SK-N-SH (cell line): ENCODE measurements at regions not wholly inside any gene's neighbourhood (a gene's known extent, or its start where the extent isn't known, plus 50 kb on each side); places are given as distances from the start of the nearest gene placed in this dataset.

Experiments used
- CTCF ChIA-PET: fragments of 300-600, 350-600 bp; formaldehyde crosslinking; extraction: SDS; loops from one replicate; lab custom pipeline; 2021; lab: Yijun Ruan, JAX
- POLR2A ChIA-PET: fragments of 350-600 bp; sonication (Branson Sonifier 250); formaldehyde crosslinking; extraction: SDS; loops from one replicate; lab custom pipeline; 2020; ENCODE audit warnings: antibody characterized with exemption, inconsistent platforms; lab: Yijun Ruan, JAX
- DNase-seq: peaks from one replicate; pipeline ENCODE4 v3.0.0; 2012
- H2AFZ ChIP-seq: fragments of 200-600 bp; sonication (generic); 2 replicates; pipeline ENCODE4 v1.8.1; 2016; ENCODE audit warnings: antibody characterized with exemption, mild to moderate bottlenecking, low read depth
- H3F3A ChIP-seq: fragments of 200-600 bp; sonication (generic); replicated peaks from 2 replicates; pipeline ENCODE3; 2016; ENCODE audit warnings: antibody characterized with exemption, mild to moderate bottlenecking; ENCODE audit not compliant: insufficient read depth
- H3K27ac ChIP-seq, 2 experiments: fragments of 200-500 bp in 1 of 2; fragments of 200-600 bp in 1 of 2; sonication (Bioruptor generic) in 1 of 2; sonication (generic), shearing (Covaris generic) in 1 of 2; 2 replicates each; pipeline versions ENCODE4 v1.5.1 to v1.6.1; 2014 to 2016; ENCODE audit warnings: low read depth in 2 of 2, inconsistent platforms in 1 of 2, low read length in 1 of 2, mild to moderate bottlenecking in 1 of 2, mixed read lengths in 1 of 2
- H3K27me3 ChIP-seq: fragments of 200-600 bp; sonication (generic), shearing (Covaris generic); 2 replicates; pipeline ENCODE4 v1.6.1; 2016; ENCODE audit warnings: mixed run types; ENCODE audit not compliant: insufficient read depth
- H3K36me3 ChIP-seq, 2 experiments: fragments of 200-500 bp in 1 of 2; fragments of 200-600 bp in 1 of 2; sonication (Bioruptor generic) in 1 of 2; sonication (generic) in 1 of 2; replicated peaks in 1 of 2; 2 replicates each; pipeline versions ENCODE3 to v1.5.1; 2014 to 2016; ENCODE audit warnings: low read length in 1 of 2, mild to moderate bottlenecking in 1 of 2; ENCODE audit not compliant: insufficient read depth in 2 of 2, control insufficient read depth in 1 of 2
- H3K4me1 ChIP-seq, 2 experiments: fragments of 200-500 bp in 1 of 2; fragments of 200-600 bp in 1 of 2; sonication (Bioruptor generic) in 1 of 2; sonication (generic), shearing (Covaris generic) in 1 of 2; 2 replicates each; pipeline versions ENCODE4 v1.5.1 to v1.6.1; 2014 to 2016; ENCODE audit warnings: low read depth in 1 of 2, low read length in 1 of 2, mixed run types in 1 of 2; ENCODE audit not compliant: insufficient read depth in 2 of 2, control insufficient read depth in 1 of 2
- H3K4me2 ChIP-seq: fragments of 200-600 bp; sonication (generic), shearing (Covaris generic); 2 replicates; pipeline ENCODE4 v1.6.1; 2017; ENCODE audit warnings: mixed run types
- H3K4me3 ChIP-seq, 2 experiments: fragments of 200-500 bp in 1 of 2; fragments of 200-600 bp in 1 of 2; sonication (Bioruptor generic) in 1 of 2; sonication (generic), shearing (Covaris generic) in 1 of 2; 2 replicates each; pipeline versions ENCODE4 v1.5.1 to v1.8.1; 2014 to 2016; ENCODE audit warnings: low read depth in 2 of 2, inconsistent platforms in 1 of 2, low read length in 1 of 2, mild to moderate bottlenecking in 1 of 2, mixed read lengths in 1 of 2, moderate library complexity in 1 of 2
- H3K79me2 ChIP-seq: fragments of 200-600 bp; sonication (generic); 2 replicates; pipeline ENCODE4 v1.8.1; 2017; ENCODE audit warnings: mild to moderate bottlenecking; ENCODE audit not compliant: insufficient read depth
- H3K9ac ChIP-seq: fragments of 200-600 bp; sonication (generic); 2 replicates; pipeline ENCODE4 v1.6.1; 2017; ENCODE audit warnings: mixed run types
- H3K9me2 ChIP-seq: fragments of 200-600 bp; sonication (generic); 2 replicates; pipeline ENCODE4 v1.6.1; 2017; ENCODE audit warnings: mixed run types
- H3K9me3 ChIP-seq: fragments of 200-600 bp; sonication (generic); 2 replicates; pipeline ENCODE4 v1.6.1; 2017; ENCODE audit warnings: mixed run types, mild to moderate bottlenecking, moderate library complexity
- H4K20me1 ChIP-seq: fragments of 200-600 bp; sonication (generic); 2 replicates; pipeline ENCODE4 v1.6.1; 2017; ENCODE audit warnings: mild to moderate bottlenecking, mixed run types; ENCODE audit not compliant: insufficient read depth
- ELF1 ChIP-seq: IDR thresholded peaks from 2 replicates; pipeline ENCODE4 v1.4.0; 2012
- EZH2phosphoT487 ChIP-seq: fragments of 200-600 bp; sonication (generic); IDR thresholded peaks from 2 replicates; pipeline ENCODE4 v1.6.1; 2017; ENCODE audit warnings: low read depth, mixed run types, mild to moderate bottlenecking, antibody characterized with exemption, moderate library complexity, borderline replicate concordance
- FOXJ3 ChIP-seq: sonication (generic); formaldehyde crosslinking; IDR thresholded peaks from 2 replicates; pipeline ENCODE4 v1.5.1; 2020; ENCODE audit warnings: mild to moderate bottlenecking, missing genetic modification reagents
- GABPA ChIP-seq: IDR thresholded peaks from 2 replicates; pipeline ENCODE4 v1.4.0; 2012; ENCODE audit warnings: low read depth, mild to moderate bottlenecking
- GATA2 ChIP-seq: sonication (generic); formaldehyde crosslinking; IDR thresholded peaks from 2 replicates; pipeline ENCODE4 v1.5.0; 2020; ENCODE audit warnings: mild to moderate bottlenecking, missing genetic modification reagents
- JUND ChIP-seq: IDR thresholded peaks from 2 replicates; pipeline ENCODE4 v1.4.0; 2012
- MEF2A ChIP-seq: IDR thresholded peaks from 2 replicates; pipeline ENCODE4 v1.4.0; 2012; ENCODE audit warnings: low read depth, borderline replicate concordance
- NRF1 ChIP-seq: IDR thresholded peaks from 2 replicates; pipeline ENCODE4 v1.6.1; 2012; ENCODE audit warnings: low read depth, mild to moderate bottlenecking, low read length
- RCOR1 ChIP-seq: fragments of 150-350 bp; IDR thresholded peaks from 2 replicates; pipeline ENCODE4 v1.6.1; 2017; ENCODE audit warnings: antibody characterized with exemption, low read length
- RFX5 ChIP-seq: IDR thresholded peaks from 2 replicates; pipeline ENCODE4 v1.6.1; 2012; ENCODE audit warnings: mild to moderate bottlenecking, improper control_type of control experiment, low read length
- SMC3 ChIP-seq: IDR thresholded peaks from 2 replicates; pipeline ENCODE4 v1.6.1; 2012; ENCODE audit warnings: low read depth, low read length, improper control_type of control experiment
- TEAD4 ChIP-seq: IDR thresholded peaks from 2 replicates; pipeline ENCODE4 v1.4.0; 2012; ENCODE audit warnings: mild to moderate bottlenecking, borderline replicate concordance; ENCODE audit not compliant: insufficient read depth
- YY1 ChIP-seq: IDR thresholded peaks from 2 replicates; pipeline ENCODE4 v1.4.0; 2012; ENCODE audit warnings: low read depth, mild to moderate bottlenecking
- WGBS: methylation state at CpG from one replicate; pipeline ENCODE4 v1.1.6; 2017; ENCODE audit warnings: low lambda C conversion rate; 5-methylcytosine and 5-hydroxymethylcytosine counted together
- TF ChIP-seq, protein P1 (sequence below): IDR thresholded peaks from 2 replicates; pipeline ENCODE4 v1.4.0; 2012; ENCODE audit warnings: low read depth, borderline replicate concordance
- TF ChIP-seq, protein P2 (sequence below): IDR thresholded peaks from 2 replicates; pipeline ENCODE4; 2012
- TF ChIP-seq, protein P3 (sequence below): fragments of 200-600 bp; sonication (generic); IDR thresholded peaks from 2 replicates; pipeline ENCODE4 v1.6.1; 2017; ENCODE audit warnings: antibody characterized with exemption, mild to moderate bottlenecking, moderate library complexity

DNA sequence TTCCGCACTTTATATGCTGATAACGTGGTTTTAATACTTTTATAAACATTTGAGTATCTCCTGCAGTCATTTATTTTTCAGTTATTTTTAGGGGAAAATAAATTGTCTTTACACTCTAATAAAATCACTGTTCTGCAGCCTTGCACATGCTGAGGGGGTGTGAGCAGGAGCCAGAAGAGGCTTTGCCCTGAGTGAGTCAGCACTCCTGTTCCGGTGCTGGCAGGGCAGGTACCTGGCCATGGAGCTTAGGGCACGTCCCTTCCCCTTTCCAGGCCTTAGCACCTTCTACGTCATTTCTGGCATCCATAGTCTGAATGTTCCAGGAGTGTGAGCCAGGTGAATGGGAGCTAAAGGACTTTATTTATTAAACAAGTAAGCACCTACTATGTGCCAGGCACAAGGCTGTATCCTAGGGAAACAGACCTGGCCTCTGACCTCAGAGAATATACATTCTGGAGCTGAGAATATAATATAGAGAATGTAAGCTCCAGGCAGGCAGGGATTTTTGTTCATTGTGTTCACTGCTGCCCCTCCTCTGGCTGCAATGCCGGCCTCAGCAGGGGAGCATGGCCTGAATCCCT is 402.9 kb downstream of the PTPRU start:
- H3K36me3 ChIP-seq = no peaks in the 10 kb centered on the region
- H3K4me1 ChIP-seq = peaks cover 4 to 24% of the 10 kb centered on the region in 2 experiments; a peak in 2 of 4 replicates
- no peak overlapping the region for H3K27ac ChIP-seq
- H3K4me2 ChIP-seq = no peak overlapping the region
- no peaks in the 10 kb centered on the region for H3K9me2 ChIP-seq
- H3K79me2 ChIP-seq = no peaks in the 10 kb centered on the region
- no peak overlapping the region for H2AFZ ChIP-seq
- no peaks in the 10 kb centered on the region for H3K9me3 ChIP-seq
- no peaks in the 10 kb centered on the region for H3K27me3 ChIP-seq
- WGBS = 86% methylated on average over 6 of the region's 6 CpGs
- DNase-seq = no peak
- H3K4me3 ChIP-seq = no peak overlapping the region
- H3F3A ChIP-seq = no peaks in the 10 kb centered on the region
- CTCF ChIA-PET = no interaction called here
- no peak for TF ChIP-seq RFX5
- no peak for TF ChIP-seq YY1
- TF ChIP-seq, protein P1, sequence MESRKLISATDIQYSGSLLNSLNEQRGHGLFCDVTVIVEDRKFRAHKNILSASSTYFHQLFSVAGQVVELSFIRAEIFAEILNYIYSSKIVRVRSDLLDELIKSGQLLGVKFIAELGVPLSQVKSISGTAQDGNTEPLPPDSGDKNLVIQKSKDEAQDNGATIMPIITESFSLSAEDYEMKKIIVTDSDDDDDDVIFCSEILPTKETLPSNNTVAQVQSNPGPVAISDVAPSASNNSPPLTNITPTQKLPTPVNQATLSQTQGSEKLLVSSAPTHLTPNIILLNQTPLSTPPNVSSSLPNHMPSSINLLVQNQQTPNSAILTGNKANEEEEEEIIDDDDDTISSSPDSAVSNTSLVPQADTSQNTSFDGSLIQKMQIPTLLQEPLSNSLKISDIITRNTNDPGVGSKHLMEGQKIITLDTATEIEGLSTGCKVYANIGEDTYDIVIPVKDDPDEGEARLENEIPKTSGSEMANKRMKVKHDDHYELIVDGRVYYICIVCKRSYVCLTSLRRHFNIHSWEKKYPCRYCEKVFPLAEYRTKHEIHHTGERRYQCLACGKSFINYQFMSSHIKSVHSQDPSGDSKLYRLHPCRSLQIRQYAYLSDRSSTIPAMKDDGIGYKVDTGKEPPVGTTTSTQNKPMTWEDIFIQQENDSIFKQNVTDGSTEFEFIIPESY = no peak
- TF ChIP-seq, protein P2, sequence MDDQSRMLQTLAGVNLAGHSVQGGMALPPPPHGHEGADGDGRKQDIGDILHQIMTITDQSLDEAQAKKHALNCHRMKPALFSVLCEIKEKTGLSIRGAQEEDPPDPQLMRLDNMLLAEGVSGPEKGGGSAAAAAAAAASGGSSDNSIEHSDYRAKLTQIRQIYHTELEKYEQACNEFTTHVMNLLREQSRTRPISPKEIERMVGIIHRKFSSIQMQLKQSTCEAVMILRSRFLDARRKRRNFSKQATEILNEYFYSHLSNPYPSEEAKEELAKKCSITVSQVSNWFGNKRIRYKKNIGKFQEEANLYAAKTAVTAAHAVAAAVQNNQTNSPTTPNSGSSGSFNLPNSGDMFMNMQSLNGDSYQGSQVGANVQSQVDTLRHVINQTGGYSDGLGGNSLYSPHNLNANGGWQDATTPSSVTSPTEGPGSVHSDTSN = no peak
- TF ChIP-seq, protein P3, sequence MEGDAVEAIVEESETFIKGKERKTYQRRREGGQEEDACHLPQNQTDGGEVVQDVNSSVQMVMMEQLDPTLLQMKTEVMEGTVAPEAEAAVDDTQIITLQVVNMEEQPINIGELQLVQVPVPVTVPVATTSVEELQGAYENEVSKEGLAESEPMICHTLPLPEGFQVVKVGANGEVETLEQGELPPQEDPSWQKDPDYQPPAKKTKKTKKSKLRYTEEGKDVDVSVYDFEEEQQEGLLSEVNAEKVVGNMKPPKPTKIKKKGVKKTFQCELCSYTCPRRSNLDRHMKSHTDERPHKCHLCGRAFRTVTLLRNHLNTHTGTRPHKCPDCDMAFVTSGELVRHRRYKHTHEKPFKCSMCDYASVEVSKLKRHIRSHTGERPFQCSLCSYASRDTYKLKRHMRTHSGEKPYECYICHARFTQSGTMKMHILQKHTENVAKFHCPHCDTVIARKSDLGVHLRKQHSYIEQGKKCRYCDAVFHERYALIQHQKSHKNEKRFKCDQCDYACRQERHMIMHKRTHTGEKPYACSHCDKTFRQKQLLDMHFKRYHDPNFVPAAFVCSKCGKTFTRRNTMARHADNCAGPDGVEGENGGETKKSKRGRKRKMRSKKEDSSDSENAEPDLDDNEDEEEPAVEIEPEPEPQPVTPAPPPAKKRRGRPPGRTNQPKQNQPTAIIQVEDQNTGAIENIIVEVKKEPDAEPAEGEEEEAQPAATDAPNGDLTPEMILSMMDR = no peak
- TF ChIP-seq TEAD4 = no peak
- TF ChIP-seq GATA2 (CRISPR knock-in tag) = no peak
- TF ChIP-seq NRF1 = no peak
- no peak for TF ChIP-seq SMC3
- TF ChIP-seq FOXJ3 = no peak
- TF ChIP-seq RCOR1 = no peak
- no peak for TF ChIP-seq JUND
- no peak for TF ChIP-seq MEF2A
- no peak for TF ChIP-seq ELF1
- H3K9ac ChIP-seq = no peak overlapping the region
- no peaks in the 10 kb centered on the region for H4K20me1 ChIP-seq
- POLR2A ChIA-PET = no interaction called here

DNA sequence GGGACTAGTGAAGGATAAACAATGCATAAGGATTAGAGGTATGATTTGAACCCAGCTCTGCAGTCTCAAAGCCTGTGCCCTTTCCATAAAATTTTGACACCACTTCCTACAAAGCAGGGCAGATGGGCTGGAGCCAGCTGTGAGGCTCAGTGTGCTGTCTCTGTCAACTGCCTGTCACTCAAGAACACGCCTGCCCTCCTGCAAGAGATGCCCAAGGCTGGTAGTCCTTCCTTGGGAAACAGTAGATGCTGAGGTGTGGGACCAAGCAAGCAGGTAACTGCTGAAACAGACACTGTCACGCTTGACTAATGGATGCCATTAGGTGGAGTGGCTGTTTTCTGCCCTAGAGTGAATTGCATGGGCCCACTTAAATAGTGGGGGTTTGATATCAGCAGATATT is 402.0 kb downstream of the PTPRU start:
- 49% methylated on average over 2 of the region's 2 CpGs for WGBS
- Histone ChIP-seq H3K4me3 (no peak overlapping the region), H3K27me3 (no peaks in the 10 kb centered on the region), H2AFZ (no peak overlapping the region), H3K9ac (no peak overlapping the region), H3K4me2 (no peak overlapping the region), H3K9me2 (no peaks in the 10 kb centered on the region), H4K20me1 (no peaks in the 10 kb centered on the region), H3K79me2 (no peaks in the 10 kb centered on the region), H3K27ac (no peak overlapping the region), H3K9me3 (no peaks in the 10 kb centered on the region), H3K36me3 (no peaks in the 10 kb centered on the region), H3K4me1 (peaks cover 4 to 32% of the 10 kb centered on the region in 2 experiments; a peak in 3 of 4 replicates), H3F3A (no peaks in the 10 kb centered on the region)
- TF ChIP-seq EZH2phosphoT487 = no peak
- TF ChIP-seq GABPA = no peak
- ChIA-PET CTCF (no interaction called here), POLR2A (no interaction called here)
- DNase-seq = no peak
